Progenitor cell of endocrine pancreas (in vitro differentiated cells): ENCODE measurements at regions not wholly inside any gene's neighbourhood (a gene's known extent, or its start where the extent isn't known, plus 50 kb on each side); places are given as distances from the start of the nearest gene placed in this dataset.

Experiments
- DNase-seq: peaks from one replicate; pipeline ENCODE4 v3.0.0; 2021; ENCODE audit warnings: low spot score; ENCODE audit not compliant: unreplicated experiment
- H3K27ac Mint-ChIP-seq: 2 replicates; pipeline ENCODE4 v1.8.0; 2021; ENCODE audit warnings: mild to moderate bottlenecking, moderate library complexity, mixed read lengths
- H3K27me3 Mint-ChIP-seq: 2 replicates; pipeline ENCODE4 v1.8.0; 2021; ENCODE audit warnings: mixed read lengths
- H3K36me3 Mint-ChIP-seq: 2 replicates; pipeline ENCODE4 v1.8.0; 2022; ENCODE audit warnings: mixed read lengths; ENCODE audit not compliant: insufficient read depth
- H3K4me1 Mint-ChIP-seq: 2 replicates; pipeline ENCODE4 v1.8.0; 2021; ENCODE audit warnings: low read depth, mixed read lengths
- H3K4me3 Mint-ChIP-seq: 2 replicates; pipeline ENCODE4 v1.8.0; 2021; ENCODE audit warnings: low read depth, mild to moderate bottlenecking, moderate library complexity, mixed read lengths
- H3K9me3 Mint-ChIP-seq: 2 replicates; pipeline ENCODE4 v1.8.0; 2021; ENCODE audit warnings: low read depth, mixed read lengths
- CTCF ChIP-seq: fragments of 200-600 bp; sonication (generic); IDR thresholded peaks from one replicate; pipeline ENCODE4 v1.5.0; 2021; ENCODE audit warnings: antibody characterized with exemption, mild to moderate bottlenecking; ENCODE audit not compliant: unreplicated experiment

- Mint-ChIP-seq H3K27me3 (peaks cover 33% of the 10 kb centered on the region), H3K27ac (no peak overlapping the region), H3K9me3 (no peaks in the 10 kb centered on the region), H3K36me3 (no peaks in the 10 kb centered on the region), H3K4me3 (no peak overlapping the region), H3K4me1 (no peaks in the 10 kb centered on the region)
- no peak for TF ChIP-seq CTCF
- DNase-seq: no peak
Measured at GRCh38 chr11:31884080-31884479, 73.0 kb upstream of the PAX6 start.

GRCh38 chr11:31883435-31883834, 72.3 kb upstream of the PAX6 start:
- H3K27ac Mint-ChIP-seq: no peak overlapping the region
- no peak for TF ChIP-seq CTCF
- H3K36me3 Mint-ChIP-seq: no peaks in the 10 kb centered on the region
- H3K4me3 Mint-ChIP-seq: no peak overlapping the region
- H3K27me3 Mint-ChIP-seq: peaks cover 31% of the 10 kb centered on the region
- no peaks in the 10 kb centered on the region for H3K4me1 Mint-ChIP-seq
- no peaks in the 10 kb centered on the region for H3K9me3 Mint-ChIP-seq
- no peak for DNase-seq

DNA sequence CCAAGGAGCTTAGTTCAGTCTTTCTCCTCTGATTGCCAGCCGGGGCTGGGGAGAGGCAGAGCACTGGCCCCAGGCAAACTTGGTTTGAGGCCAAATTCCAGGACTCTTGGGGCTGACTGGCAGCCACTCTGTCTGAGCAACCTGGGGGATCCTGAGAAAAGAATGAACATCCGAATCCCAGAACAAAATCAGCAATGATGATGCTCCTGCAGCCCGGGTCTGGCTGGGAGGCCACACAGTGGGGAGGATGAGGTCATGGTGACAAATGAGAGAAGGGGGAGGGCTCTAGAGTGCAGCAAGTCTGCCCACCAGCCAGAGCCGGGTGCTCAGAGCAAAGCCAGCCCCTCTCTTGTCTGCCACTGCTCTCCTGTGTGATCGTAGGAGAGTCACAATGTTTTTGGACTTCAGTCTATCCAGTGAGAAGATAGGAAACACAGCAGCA, 71.8 kb upstream of the PAX6 start:
- Mint-ChIP-seq H3K36me3 (no peaks in the 10 kb centered on the region), H3K27ac (no peak overlapping the region), H3K27me3 (peaks cover 28% of the 10 kb centered on the region)

DNA sequence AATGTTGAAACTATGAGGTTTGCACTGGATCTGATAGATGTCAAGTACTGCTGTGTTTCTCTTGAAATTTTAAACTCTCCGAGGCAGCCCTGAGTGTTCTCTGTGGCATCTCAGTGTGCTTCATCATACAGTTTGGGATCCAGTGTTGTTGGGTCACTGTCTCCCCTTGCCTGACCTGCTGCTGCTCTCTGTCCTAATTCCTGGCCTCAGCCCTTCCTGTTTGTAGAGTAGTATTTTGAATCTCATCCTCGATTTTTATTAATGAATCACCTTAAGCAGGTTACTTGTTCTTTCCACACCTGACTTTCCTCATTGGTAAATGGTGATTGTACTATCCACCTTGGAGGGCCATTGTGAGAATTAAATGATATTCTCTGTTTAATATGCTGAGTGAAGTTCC, 70.7 kb upstream of the PAX6 start:
- peaks cover 26% of the 10 kb centered on the region for H3K27me3 Mint-ChIP-seq
- H3K27ac Mint-ChIP-seq: no peak overlapping the region
- H3K36me3 Mint-ChIP-seq: no peaks in the 10 kb centered on the region
- DNase-seq: no peak
- no peaks in the 10 kb centered on the region for H3K9me3 Mint-ChIP-seq
- H3K4me3 Mint-ChIP-seq: no peak overlapping the region
- no peaks in the 10 kb centered on the region for H3K4me1 Mint-ChIP-seq
- TF ChIP-seq CTCF: no peak

More for the DNA sequence above, 71.8 kb upstream of the PAX6 start:
- H3K9me3 Mint-ChIP-seq: no peaks in the 10 kb centered on the region
- no peak for TF ChIP-seq CTCF
- no peaks in the 10 kb centered on the region for H3K4me1 Mint-ChIP-seq
- DNase-seq: no peak
- no peak overlapping the region for H3K4me3 Mint-ChIP-seq

DNA sequence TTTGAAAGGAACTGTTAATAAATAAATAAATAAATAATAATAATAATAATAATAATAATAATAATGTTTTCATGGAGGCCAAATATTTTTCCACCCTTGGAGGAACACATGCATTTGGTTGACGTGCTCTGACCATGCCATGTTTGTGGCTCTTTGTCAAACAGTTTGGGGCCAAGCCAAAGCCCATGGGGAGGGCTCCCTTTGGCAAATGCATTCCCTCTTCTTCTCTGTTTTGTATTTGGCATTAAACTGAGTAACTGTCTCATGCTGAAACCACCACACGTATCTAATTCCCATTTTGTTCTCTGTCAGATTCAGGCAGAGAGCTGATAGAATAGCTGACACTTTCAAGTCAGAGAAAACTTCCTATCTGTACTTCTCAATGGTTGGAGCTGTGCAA, 68.6 kb upstream of the PAX6 start:
- no peak for DNase-seq
- Mint-ChIP-seq H3K4me3 (no peak overlapping the region), H3K4me1 (peaks cover 12% of the 10 kb centered on the region), H3K27ac (no peak overlapping the region), H3K9me3 (no peaks in the 10 kb centered on the region), H3K27me3 (peaks cover 32% of the 10 kb centered on the region), H3K36me3 (no peaks in the 10 kb centered on the region)
- no peak for TF ChIP-seq CTCF
